Peyer's patch (tissue), 4 donors: ENCODE measurements at regions not wholly inside any gene's neighbourhood (a gene's known extent, or its start where the extent isn't known, plus 50 kb on each side); places are given as distances from the start of the nearest gene placed in this dataset.

Experiments used
- CTCF ChIP-seq, 6 experiments: fragments of 450-650 bp in 4 of 6; fragments of 200-600 bp in 2 of 6; sonication (generic) in 1 of 6; IDR thresholded peaks; one replicate each; pipeline ENCODE4 v1.5.1; 2017 to 2019; ENCODE audit warnings: antibody characterized with exemption in 6 of 6, mild to moderate bottlenecking in 3 of 6, moderate library complexity in 1 of 6
- POLR2A ChIP-seq, 2 donors: fragments of 450-650 bp; IDR thresholded peaks; one replicate each; pipeline ENCODE4 v1.5.1; 2017; ENCODE audit warnings: antibody characterized with exemption in 2 of 2, mild to moderate bottlenecking in 2 of 2, moderate library complexity in 2 of 2

- TF ChIP-seq CTCF (IDR thresholded peaks at IDR 0.05) (no peak), POLR2A (IDR thresholded peaks at IDR 0.05) (no peak)
Measured at GRCh38 chr15:29645841-29646240, 176.4 kb downstream of the TJP1 start.
